GM20431 (cell line): ENCODE measurements at regions not wholly inside any gene's neighbourhood (a gene's known extent, or its start where the extent isn't known, plus 50 kb on each side); places are given as distances from the start of the nearest gene placed in this dataset.

Experiments
- in situ Hi-C: fragments of 300-500 bp; cut with MseI, MboI; formaldehyde crosslinking; loops from one replicate; pipeline ENCODE4 v1.15.0; 2020; ENCODE audit warnings: low sequenced_read_pairs; ENCODE audit not compliant: unreplicated experiment

- in situ Hi-C loops: no loop called here
Measured at GRCh38 chr5:167951116-167951515, 340.3 kb upstream of the WWC1 start.

GRCh38 chr5:167952278-167952995, 339.0 kb upstream of the WWC1 start:
- in situ Hi-C loops: no loop called here

GRCh38 chr5:167953151-167953798, 338.2 kb upstream of the WWC1 start:
- in situ Hi-C loops: no loop called here

GRCh38 chr5:167961731-167962130, 329.7 kb upstream of the WWC1 start:
- in situ Hi-C loops: no loop called here

GRCh38 chr5:167964529-167964928, 326.9 kb upstream of the WWC1 start:
- in situ Hi-C loops: no loop called here

GRCh38 chr5:167965710-167966109, 325.7 kb upstream of the WWC1 start:
- in situ Hi-C loops: no loop called here

- in situ Hi-C loops: no loop called here
Measured at GRCh38 chr5:167966979-167967378, 324.5 kb upstream of the WWC1 start.

GRCh38 chr5:167967494-167968177, 323.8 kb upstream of the WWC1 start:
- in situ Hi-C loops: no loop called here

GRCh38 chr5:167968837-167969236, 322.6 kb upstream of the WWC1 start:
- in situ Hi-C loops: no loop called here

- in situ Hi-C loops: no loop called here
Measured at GRCh38 chr5:167969998-167970397, 321.4 kb upstream of the WWC1 start.

- in situ Hi-C loops: no loop called here
Measured at GRCh38 chr5:167971706-167972105, 319.7 kb upstream of the WWC1 start.

- in situ Hi-C loops: no loop called here
Measured at GRCh38 chr5:167973126-167973525, 318.3 kb upstream of the WWC1 start.

GRCh38 chr5:167984951-167985350, 306.5 kb upstream of the WWC1 start:
- in situ Hi-C loops: no loop called here

- in situ Hi-C loops: no loop called here
Measured at GRCh38 chr5:167985373-167985772, 306.1 kb upstream of the WWC1 start.

GRCh38 chr5:167987490-167988280, 303.8 kb upstream of the WWC1 start:
- in situ Hi-C loops: no loop called here

GRCh38 chr5:167992868-167993267, 298.6 kb upstream of the WWC1 start:
- in situ Hi-C loops: no loop called here

GRCh38 chr5:167993771-167994170, 297.7 kb upstream of the WWC1 start:
- in situ Hi-C loops: no loop called here

GRCh38 chr5:167995844-167996425, 295.5 kb upstream of the WWC1 start:
- in situ Hi-C loops: no loop called here

GRCh38 chr5:167998148-167998767, 293.2 kb upstream of the WWC1 start:
- in situ Hi-C loops: no loop called here

- in situ Hi-C loops: no loop called here
Measured at GRCh38 chr5:167999182-167999581, 292.3 kb upstream of the WWC1 start.
